HG03025 (cell line): ENCODE measurements at regions not wholly inside any gene's neighbourhood (a gene's known extent, or its start where the extent isn't known, plus 50 kb on each side); places are given as distances from the start of the nearest gene placed in this dataset.

Source experiments
- ATAC-seq: cut with Tn5 transposase; IDR thresholded peaks from one replicate; pipeline ENCODE4 v1.9.1; 2021; ENCODE audit warnings: mild to moderate bottlenecking, moderate library complexity; ENCODE audit not compliant: unreplicated experiment, low FRiP score

- no peak for ATAC-seq
Observed at GRCh38 chr5:104815212-104815611, 1252.6 kb upstream of the NUDT12 start.

DNA sequence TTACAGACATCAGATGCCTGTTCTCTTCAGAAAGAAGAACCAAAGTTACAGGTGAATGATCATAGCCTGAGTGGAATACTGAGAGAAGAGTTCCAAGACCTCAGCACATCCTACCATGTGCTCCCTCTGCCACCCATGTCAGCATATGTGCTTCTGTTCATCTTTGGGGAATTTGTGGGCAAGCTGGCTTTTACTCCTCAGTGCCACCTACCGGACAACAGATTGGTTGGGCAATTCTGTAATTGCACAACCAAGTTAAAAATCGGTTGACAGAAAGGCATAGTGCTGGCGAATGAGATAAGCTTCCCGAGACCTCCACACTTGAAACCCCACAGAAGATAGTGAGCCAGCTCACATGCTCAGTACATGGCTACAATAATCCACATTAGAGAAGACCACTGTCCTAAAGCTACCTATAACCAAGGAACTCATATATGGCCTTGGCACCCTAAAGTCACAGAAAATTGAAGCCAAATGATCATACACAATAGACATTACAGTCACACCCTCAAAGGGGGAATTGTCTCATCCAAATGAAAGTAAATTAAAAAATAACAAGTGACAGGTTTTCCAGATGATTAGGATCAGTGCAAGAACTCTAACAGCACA is 1238.0 kb upstream of the NUDT12 start:
- ATAC-seq: no peak

GRCh38 chr5:104793755-104794080 is 1231.1 kb upstream of the NUDT12 start:
- no peak for ATAC-seq

DNA sequence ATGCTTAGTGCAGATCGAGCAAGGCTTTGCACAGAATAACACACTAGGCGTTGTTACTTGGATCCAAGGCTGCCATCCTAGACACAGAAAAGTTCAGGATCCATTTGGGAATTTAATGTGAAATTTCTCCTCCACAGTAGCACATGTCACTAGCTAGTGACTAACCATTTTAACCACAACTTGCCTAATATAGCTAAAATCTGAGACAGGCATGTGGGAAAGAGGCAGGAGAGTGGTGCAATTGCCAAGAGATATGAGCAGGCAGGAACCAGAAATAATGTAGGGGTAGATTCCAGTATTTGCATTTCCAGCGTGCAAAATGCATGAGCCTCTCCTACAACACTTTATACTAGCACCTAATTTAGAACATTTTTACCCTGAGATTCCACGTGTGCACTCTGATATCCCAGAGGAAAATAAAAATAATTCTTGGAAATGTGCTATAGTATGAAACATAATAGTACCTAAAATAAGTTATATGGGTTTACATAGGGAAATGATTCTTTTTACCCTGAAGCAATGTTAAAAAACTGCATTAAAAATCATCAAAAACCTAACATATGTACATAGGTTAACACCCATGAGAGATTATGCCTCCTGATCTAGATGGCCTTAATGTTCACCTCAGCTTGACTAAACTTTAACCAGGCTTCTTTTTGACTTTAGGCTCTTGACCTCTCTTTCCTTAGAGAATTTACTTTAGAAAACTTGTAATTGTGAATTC is 1230.6 kb upstream of the NUDT12 start:
- ATAC-seq: no peak

DNA sequence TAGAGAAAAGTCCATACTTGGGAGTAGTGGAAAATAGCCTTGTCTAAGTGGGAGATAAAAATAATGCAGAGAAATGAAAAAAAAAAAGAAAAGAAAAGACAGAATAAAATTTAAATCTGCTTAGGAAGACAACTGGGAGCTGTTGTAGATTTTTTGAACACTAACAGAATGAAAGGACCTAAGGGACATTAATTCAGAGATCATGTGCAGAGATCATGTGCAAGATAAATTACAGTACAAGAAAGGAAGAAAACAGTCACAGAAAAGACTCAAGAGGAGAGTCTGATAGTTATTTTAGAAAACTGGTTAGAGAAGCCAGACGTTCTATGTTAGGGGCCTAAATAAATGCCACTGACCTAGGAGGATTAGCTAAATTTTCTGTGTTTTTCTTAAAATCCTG is 1226.8 kb upstream of the NUDT12 start:
- ATAC-seq: no peak

- ATAC-seq: no peak
Observed at GRCh38 chr5:104785097-104785496, 1222.5 kb upstream of the NUDT12 start.

DNA sequence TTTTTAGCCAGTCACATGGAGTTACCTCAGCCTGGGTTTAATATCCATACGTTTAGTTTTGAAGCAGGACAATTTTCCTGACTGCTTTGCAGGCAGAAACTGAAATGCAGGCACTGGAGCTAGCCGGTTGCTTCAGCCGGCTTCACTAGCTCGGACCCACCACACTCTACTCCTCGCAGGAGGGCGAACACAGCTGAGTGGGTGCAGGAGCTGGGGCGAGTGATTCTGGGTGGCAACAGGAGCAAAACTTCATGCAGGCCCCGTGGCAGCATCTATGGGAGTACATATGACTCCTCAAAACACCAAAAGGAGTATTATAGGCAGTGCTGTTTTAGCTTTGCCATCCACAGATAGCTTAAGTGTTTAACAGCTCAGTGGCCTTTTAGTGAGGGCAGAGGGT is 1211.8 kb upstream of the NUDT12 start:
- no peak for ATAC-seq

DNA sequence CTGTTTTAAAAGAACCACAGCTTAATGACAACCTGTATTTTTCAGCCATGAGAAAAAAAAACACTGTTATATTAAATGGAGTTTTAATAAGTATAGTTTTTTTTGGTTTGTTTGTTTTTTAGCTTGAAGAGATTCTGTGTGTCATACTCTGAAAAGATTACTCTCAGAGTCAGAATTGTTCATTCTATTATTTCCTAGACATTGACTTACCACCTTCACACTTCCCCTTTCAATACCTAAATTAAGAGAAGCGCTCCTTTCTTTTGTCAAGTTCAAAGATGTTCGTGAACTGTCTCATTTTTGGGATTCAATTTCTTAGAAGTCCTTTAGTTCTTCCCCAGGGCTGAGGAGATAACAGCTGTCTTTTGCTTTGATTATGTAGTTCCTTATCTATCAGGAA is 1201.6 kb upstream of the NUDT12 start:
- ATAC-seq: no peak

GRCh38 chr5:104763216-104763615 is 1200.6 kb upstream of the NUDT12 start:
- no peak for ATAC-seq

DNA sequence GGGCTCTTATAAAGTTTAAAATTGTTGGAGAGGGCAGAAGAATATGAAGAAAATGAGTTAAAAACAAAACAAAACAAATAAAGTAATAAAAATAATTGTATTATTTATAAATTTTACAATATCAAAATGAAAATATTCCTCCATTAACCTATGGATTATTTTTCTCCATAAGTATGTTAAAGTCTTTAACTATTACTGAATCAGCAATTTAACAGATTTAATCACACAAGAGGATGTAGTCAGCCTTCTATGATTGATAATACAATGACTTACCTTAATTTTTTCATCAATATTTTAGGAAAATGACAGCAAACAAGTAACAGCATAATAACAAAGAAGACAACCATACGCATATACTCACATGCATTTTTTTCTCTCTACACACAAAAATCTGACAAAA is 1195.3 kb upstream of the NUDT12 start:
- ATAC-seq: no peak

DNA sequence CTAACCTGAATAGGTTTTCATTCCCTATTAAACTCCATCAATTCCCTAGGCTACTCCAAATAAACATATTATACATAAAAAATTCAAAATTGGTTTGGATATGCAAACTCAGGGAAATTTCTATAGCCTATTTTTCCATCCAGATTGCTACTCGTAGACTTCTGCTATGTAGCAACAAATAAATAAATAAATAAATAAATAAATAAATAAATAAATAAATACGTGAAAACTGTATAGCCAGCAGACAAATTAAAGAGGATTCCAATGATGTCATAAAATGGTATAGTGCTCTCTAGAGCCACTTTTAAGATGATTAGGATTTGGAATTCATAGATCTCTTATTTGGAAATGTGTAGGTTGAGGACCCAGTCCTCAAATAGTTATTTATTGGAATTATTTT is 1193.2 kb upstream of the NUDT12 start:
- no peak for ATAC-seq

GRCh38 chr5:104754311-104754995 is 1191.9 kb upstream of the NUDT12 start:
- ATAC-seq: no peak

- ATAC-seq: no peak
Observed at GRCh38 chr5:104751969-104752368, 1189.4 kb upstream of the NUDT12 start.

- ATAC-seq: no peak
Observed at GRCh38 chr5:104739905-104740304, 1177.3 kb upstream of the NUDT12 start.

- ATAC-seq: no peak
Observed at GRCh38 chr5:104739503-104739902, 1176.9 kb upstream of the NUDT12 start.

DNA sequence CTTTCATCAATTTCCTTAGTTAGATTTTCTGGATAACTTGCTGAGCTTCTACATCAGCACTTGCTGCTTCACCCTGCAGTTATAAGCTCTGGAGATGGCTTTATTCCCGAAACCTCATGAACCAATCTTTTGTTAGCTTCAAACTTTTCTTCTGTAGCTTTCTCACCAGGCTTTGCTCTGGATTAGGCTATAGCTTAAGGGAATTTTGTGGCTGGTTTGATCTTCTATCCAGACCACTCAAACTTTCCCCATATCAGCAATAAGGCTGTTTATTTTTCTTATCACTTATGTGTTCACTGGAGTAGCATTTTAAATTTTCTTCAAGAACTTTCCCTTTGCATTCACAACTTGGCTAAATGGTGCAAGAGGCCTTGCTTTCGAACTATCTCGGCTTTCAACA is 1173.5 kb upstream of the NUDT12 start:
- no peak for ATAC-seq

DNA sequence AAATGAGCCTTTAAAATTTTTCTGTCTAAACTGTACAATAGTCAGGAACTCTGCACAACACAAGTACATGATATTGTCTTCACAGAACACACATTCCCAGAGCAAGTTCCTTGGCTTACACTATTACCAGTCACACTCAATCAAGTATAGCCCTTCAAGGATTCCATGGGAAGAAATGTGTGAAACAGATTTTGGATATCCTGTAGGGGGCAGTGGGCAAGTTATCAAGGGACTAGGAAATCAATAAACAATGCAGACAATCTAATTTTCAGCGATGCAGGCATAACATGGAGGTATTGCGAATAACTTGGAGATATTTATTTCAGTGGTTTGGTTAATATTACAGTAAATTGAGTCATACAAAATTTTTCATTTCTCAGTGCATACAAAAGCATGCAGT is 1171.5 kb upstream of the NUDT12 start:
- ATAC-seq: no peak

GRCh38 chr5:104733063-104733669 is 1170.6 kb upstream of the NUDT12 start:
- no peak for ATAC-seq

- no peak for ATAC-seq
Observed at GRCh38 chr5:104731331-104731730, 1168.7 kb upstream of the NUDT12 start.

GRCh38 chr5:104708027-104708426 is 1145.4 kb upstream of the NUDT12 start:
- ATAC-seq: no peak

DNA sequence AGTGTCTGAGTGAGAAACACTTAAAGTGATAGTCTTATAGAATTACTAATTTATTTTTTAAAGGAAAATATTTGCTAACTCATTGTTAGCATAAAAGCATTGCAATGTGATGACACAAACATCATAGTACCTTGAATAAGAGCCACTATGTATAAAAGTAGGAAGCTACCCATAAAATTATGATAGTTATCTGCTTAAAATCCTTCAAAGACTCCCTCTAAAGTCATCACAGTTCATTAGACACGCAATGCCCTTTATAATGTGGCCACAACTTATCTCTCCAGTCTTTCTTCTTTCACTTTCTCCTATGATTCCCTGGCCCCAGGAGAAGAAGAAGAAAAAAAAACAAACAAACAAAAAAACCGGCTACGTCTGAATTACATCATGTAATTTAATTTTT is 1144.0 kb upstream of the NUDT12 start:
- no peak for ATAC-seq

DNA sequence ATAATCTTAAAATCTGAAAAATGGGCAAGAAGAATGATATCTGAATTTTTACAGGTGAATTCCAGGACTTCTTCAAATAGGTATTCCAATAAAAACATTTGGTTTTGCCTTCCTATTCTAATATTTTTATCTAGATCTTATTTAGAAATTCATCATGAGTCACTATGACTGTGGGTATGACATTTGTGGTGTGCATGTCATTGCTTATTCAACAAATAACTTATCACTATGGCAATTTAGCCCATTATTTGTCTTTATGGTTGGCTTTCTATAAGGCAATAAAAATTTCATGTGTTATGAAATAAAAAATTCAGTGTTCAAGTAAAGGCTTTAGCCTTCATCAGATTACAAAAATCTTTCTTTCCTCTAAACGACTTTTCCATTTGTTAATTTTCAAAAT is 1139.6 kb upstream of the NUDT12 start:
- no peak for ATAC-seq
